PC-3 (cell line): ENCODE measurements at regions not wholly inside any gene's neighbourhood (a gene's known extent, or its start where the extent isn't known, plus 50 kb on each side); places are given as distances from the start of the nearest gene placed in this dataset.

Experiments used
- EZH2phosphoT487 ChIP-seq: fragments of 300-600 bp; sonication (generic); IDR thresholded peaks from 2 replicates; pipeline ENCODE4 v1.6.1; 2018; ENCODE audit warnings: mild to moderate bottlenecking, antibody characterized with exemption, low read length, borderline replicate concordance
- TF ChIP-seq, protein P1 (sequence below): fragments of 300-600 bp; sonication (generic); conservative IDR thresholded peaks from 2 replicates; pipeline ENCODE4 v1.5.1; 2017; ENCODE audit warnings: antibody characterized with exemption, low read depth, mild to moderate bottlenecking, low read length

DNA sequence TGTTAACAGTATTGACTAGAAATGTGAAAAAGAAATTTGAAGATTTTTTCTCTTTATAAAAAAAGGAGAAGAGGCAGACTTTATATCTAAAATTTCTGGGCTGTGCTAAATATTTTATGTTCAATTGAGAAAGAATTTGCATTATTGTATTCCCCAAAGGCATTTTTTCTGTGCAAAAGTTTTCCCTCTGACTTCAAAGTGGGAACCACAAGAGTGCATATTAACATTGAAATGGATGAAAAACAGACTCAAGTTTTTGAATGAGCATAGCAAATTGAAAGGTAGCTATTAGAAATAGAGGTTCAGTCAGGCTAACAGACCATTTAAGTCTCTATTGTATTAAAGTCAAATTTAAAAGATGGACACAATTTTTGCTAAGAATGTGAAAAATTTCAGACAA, 95.2 kb downstream of the RASSF9 start:
- TF ChIP-seq, protein P1, sequence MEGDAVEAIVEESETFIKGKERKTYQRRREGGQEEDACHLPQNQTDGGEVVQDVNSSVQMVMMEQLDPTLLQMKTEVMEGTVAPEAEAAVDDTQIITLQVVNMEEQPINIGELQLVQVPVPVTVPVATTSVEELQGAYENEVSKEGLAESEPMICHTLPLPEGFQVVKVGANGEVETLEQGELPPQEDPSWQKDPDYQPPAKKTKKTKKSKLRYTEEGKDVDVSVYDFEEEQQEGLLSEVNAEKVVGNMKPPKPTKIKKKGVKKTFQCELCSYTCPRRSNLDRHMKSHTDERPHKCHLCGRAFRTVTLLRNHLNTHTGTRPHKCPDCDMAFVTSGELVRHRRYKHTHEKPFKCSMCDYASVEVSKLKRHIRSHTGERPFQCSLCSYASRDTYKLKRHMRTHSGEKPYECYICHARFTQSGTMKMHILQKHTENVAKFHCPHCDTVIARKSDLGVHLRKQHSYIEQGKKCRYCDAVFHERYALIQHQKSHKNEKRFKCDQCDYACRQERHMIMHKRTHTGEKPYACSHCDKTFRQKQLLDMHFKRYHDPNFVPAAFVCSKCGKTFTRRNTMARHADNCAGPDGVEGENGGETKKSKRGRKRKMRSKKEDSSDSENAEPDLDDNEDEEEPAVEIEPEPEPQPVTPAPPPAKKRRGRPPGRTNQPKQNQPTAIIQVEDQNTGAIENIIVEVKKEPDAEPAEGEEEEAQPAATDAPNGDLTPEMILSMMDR, result no peak
- no peak for TF ChIP-seq EZH2phosphoT487
